ENCODE measurements at regions not wholly inside any gene's neighbourhood (a gene's known extent, or its start where the extent isn't known, plus 50 kb on each side); places are given as distances from the start of the nearest gene placed in this dataset.
A peak's percentile ranks its signal among the peaks of the same experiment; 100 is the strongest.

GRCh38 chr9:633461-633860 lies 208.0 kb upstream of the DMRT1 start:
- H3K9me3 ChIP-seq (ENCODE audit: control extremely low read depth in 1 of 5, control insufficient read depth in 4 of 5, insufficient read depth in 2 of 5, low read depth in 1 of 5, low read length in 4 of 5) = peaks cover 0 to 8% (median 3%) of the 10 kb centered on the region in 5 experiments
- ChIA-PET CTCF (no interaction called here), POLR2A (no interaction called here)
- no peak overlapping the region for H3K27ac ChIP-seq (ENCODE audit: insufficient read depth in 1 of 2, low read depth in 1 of 2, low read length in 2 of 2, poor library complexity in 1 of 2, severe bottlenecking in 2 of 2)
- no peaks in the 10 kb centered on the region for H3K27me3 ChIP-seq (replicated peaks in 2 of 5; ENCODE audit: control insufficient read depth in 4 of 5, insufficient read depth in 5 of 5, low read length in 4 of 5)
- DNase-seq = no peak
- H3K4me3 ChIP-seq (ENCODE audit: control insufficient read depth in 1 of 7, extremely low read depth in 1 of 7, insufficient read depth in 4 of 7, low read depth in 2 of 7, low read length in 6 of 7) = no peak overlapping the region
- H3K4me1 ChIP-seq (ENCODE audit: control extremely low read depth in 1 of 4, control insufficient read depth in 4 of 4, insufficient read depth in 4 of 4, low read length in 3 of 4) = peaks cover 0 to 12% (median 7%) of the 10 kb centered on the region in 4 experiments
- 100% methylated on average over 1 of the region's 1 CpG for WGBS (ENCODE audit: insufficient coverage)
- H3K36me3 ChIP-seq (ENCODE audit: control insufficient read depth in 4 of 4, insufficient read depth in 4 of 4, low read length in 3 of 4) = no peaks in the 10 kb centered on the region

GRCh38 chr9:636931-637591 lies 204.4 kb upstream of the DMRT1 start:
- CTCF ChIA-PET = interaction anchor here (1.1 kb wide), 1 partner anchor 10 kb away, joined by 3 read pairs; no protein-coding TSS in a partner anchor
- POLR2A ChIA-PET = no interaction called here
- no peaks in the 10 kb centered on the region for H3K36me3 ChIP-seq (ENCODE audit: control insufficient read depth in 4 of 4, insufficient read depth in 4 of 4, low read length in 3 of 4)
- no peak for DNase-seq
- no peak overlapping the region for H3K27ac ChIP-seq (ENCODE audit: insufficient read depth in 1 of 2, low read depth in 1 of 2, low read length in 2 of 2, poor library complexity in 1 of 2, severe bottlenecking in 2 of 2)
- WGBS (ENCODE audit: insufficient coverage) = 100% methylated on average over 1 of the region's 1 CpG
- H3K9me3 ChIP-seq (ENCODE audit: control extremely low read depth in 1 of 5, control insufficient read depth in 4 of 5, insufficient read depth in 2 of 5, low read depth in 1 of 5, low read length in 4 of 5) = peaks cover 0 to 8% (median 3%) of the 10 kb centered on the region in 5 experiments
- no peaks in the 10 kb centered on the region for H3K27me3 ChIP-seq (replicated peaks in 2 of 5; ENCODE audit: control insufficient read depth in 4 of 5, insufficient read depth in 5 of 5, low read length in 4 of 5)
- peaks cover 2 to 7% (median 3%) of the 10 kb centered on the region in 4 experiments for H3K4me1 ChIP-seq (ENCODE audit: control extremely low read depth in 1 of 4, control insufficient read depth in 4 of 4, insufficient read depth in 4 of 4, low read length in 3 of 4)
- no peak overlapping the region for H3K4me3 ChIP-seq (ENCODE audit: control insufficient read depth in 1 of 7, extremely low read depth in 1 of 7, insufficient read depth in 4 of 7, low read depth in 2 of 7, low read length in 6 of 7)

GRCh38 chr9:638152-638551 lies 203.3 kb upstream of the DMRT1 start:
- H3K27ac ChIP-seq (ENCODE audit: insufficient read depth in 1 of 2, low read depth in 1 of 2, low read length in 2 of 2, poor library complexity in 1 of 2, severe bottlenecking in 2 of 2) = no peak overlapping the region
- peaks cover 2 to 17% (median 6%) of the 10 kb centered on the region in 4 experiments for H3K4me1 ChIP-seq (ENCODE audit: control extremely low read depth in 1 of 4, control insufficient read depth in 4 of 4, insufficient read depth in 4 of 4, low read length in 3 of 4)
- POLR2A ChIA-PET = no interaction called here
- H3K27me3 ChIP-seq (replicated peaks in 2 of 5; ENCODE audit: control insufficient read depth in 4 of 5, insufficient read depth in 5 of 5, low read length in 4 of 5) = no peaks in the 10 kb centered on the region
- no peak for DNase-seq
- H3K4me3 ChIP-seq (ENCODE audit: control insufficient read depth in 1 of 7, extremely low read depth in 1 of 7, insufficient read depth in 4 of 7, low read depth in 2 of 7, low read length in 6 of 7) = no peak overlapping the region
- WGBS (ENCODE audit: insufficient coverage) = 100% methylated on average over 2 of the region's 3 CpGs
- H3K36me3 ChIP-seq (ENCODE audit: control insufficient read depth in 4 of 4, insufficient read depth in 4 of 4, low read length in 3 of 4) = no peaks in the 10 kb centered on the region
- peaks cover 0 to 8% (median 3%) of the 10 kb centered on the region in 5 experiments for H3K9me3 ChIP-seq (ENCODE audit: control extremely low read depth in 1 of 5, control insufficient read depth in 4 of 5, insufficient read depth in 2 of 5, low read depth in 1 of 5, low read length in 4 of 5)
- CTCF ChIA-PET = interaction anchor here (0.9 kb wide), 1 partner anchor 13 kb away, joined by 3 read pairs; no protein-coding TSS in a partner anchor

GRCh38 chr9:642014-642413 lies 199.5 kb upstream of the DMRT1 start:
- H3K9me3 ChIP-seq (ENCODE audit: control extremely low read depth in 1 of 5, control insufficient read depth in 4 of 5, insufficient read depth in 2 of 5, low read depth in 1 of 5, low read length in 4 of 5) = no peaks in the 10 kb centered on the region
- POLR2A ChIA-PET = no interaction called here
- H3K27me3 ChIP-seq (replicated peaks in 2 of 5; ENCODE audit: control insufficient read depth in 4 of 5, insufficient read depth in 5 of 5, low read length in 4 of 5) = no peaks in the 10 kb centered on the region
- CTCF ChIA-PET = interaction anchor here (0.6 to 1.8 kb wide), 5 partner anchors 11 to 116 kb away, joined by 3 to 5 read pairs (median 3); no protein-coding TSS in a partner anchor
- no peak overlapping the region for H3K4me3 ChIP-seq (ENCODE audit: control insufficient read depth in 1 of 7, extremely low read depth in 1 of 7, insufficient read depth in 4 of 7, low read depth in 2 of 7, low read length in 6 of 7)
- WGBS (ENCODE audit: insufficient coverage) = 0% methylated on average over 2 of the region's 6 CpGs
- no peak overlapping the region for H3K27ac ChIP-seq (ENCODE audit: insufficient read depth in 1 of 2, low read depth in 1 of 2, low read length in 2 of 2, poor library complexity in 1 of 2, severe bottlenecking in 2 of 2)
- no peaks in the 10 kb centered on the region for H3K36me3 ChIP-seq (ENCODE audit: control insufficient read depth in 4 of 4, insufficient read depth in 4 of 4, low read length in 3 of 4)
- DNase-seq = peak; percentile 37 to 86 (median 77)
- peaks cover 6 to 24% (median 10%) of the 10 kb centered on the region in 4 experiments for H3K4me1 ChIP-seq (ENCODE audit: control extremely low read depth in 1 of 4, control insufficient read depth in 4 of 4, insufficient read depth in 4 of 4, low read length in 3 of 4)

GRCh38 chr9:643966-644365 lies 197.5 kb upstream of the DMRT1 start:
- Histone ChIP-seq H3K4me3 (ENCODE audit: control insufficient read depth in 1 of 7, extremely low read depth in 1 of 7, insufficient read depth in 4 of 7, low read depth in 2 of 7, low read length in 6 of 7) (no peak overlapping the region), H3K9me3 (ENCODE audit: control extremely low read depth in 1 of 5, control insufficient read depth in 4 of 5, insufficient read depth in 2 of 5, low read depth in 1 of 5, low read length in 4 of 5) (no peaks in the 10 kb centered on the region), H3K27ac (ENCODE audit: insufficient read depth in 1 of 2, low read depth in 1 of 2, low read length in 2 of 2, poor library complexity in 1 of 2, severe bottlenecking in 2 of 2) (no peak overlapping the region), H3K27me3 (replicated peaks in 2 of 5; ENCODE audit: control insufficient read depth in 4 of 5, insufficient read depth in 5 of 5, low read length in 4 of 5) (no peaks in the 10 kb centered on the region), H3K4me1 (ENCODE audit: control extremely low read depth in 1 of 4, control insufficient read depth in 4 of 4, insufficient read depth in 4 of 4, low read length in 3 of 4) (peaks cover 6 to 24% (median 10%) of the 10 kb centered on the region in 4 experiments), H3K36me3 (ENCODE audit: control insufficient read depth in 4 of 4, insufficient read depth in 4 of 4, low read length in 3 of 4) (no peaks in the 10 kb centered on the region)
- ChIA-PET CTCF (no interaction called here), POLR2A (no interaction called here)
- WGBS (ENCODE audit: insufficient coverage) = 52% methylated on average over 2 of the region's 5 CpGs
- peak in 2 of 3 donors; percentile 53 to 76 for DNase-seq

- DNase-seq = no peak
- Histone ChIP-seq H3K4me1 (ENCODE audit: control extremely low read depth in 1 of 4, control insufficient read depth in 4 of 4, insufficient read depth in 4 of 4, low read length in 3 of 4) (peaks cover 8 to 38% (median 24%) of the 10 kb centered on the region in 4 experiments), H3K36me3 (ENCODE audit: control insufficient read depth in 4 of 4, insufficient read depth in 4 of 4, low read length in 3 of 4) (no peaks in the 10 kb centered on the region), H3K9me3 (ENCODE audit: control extremely low read depth in 1 of 5, control insufficient read depth in 4 of 5, insufficient read depth in 2 of 5, low read depth in 1 of 5, low read length in 4 of 5) (no peaks in the 10 kb centered on the region), H3K27me3 (replicated peaks in 2 of 5; ENCODE audit: control insufficient read depth in 4 of 5, insufficient read depth in 5 of 5, low read length in 4 of 5) (no peaks in the 10 kb centered on the region), H3K4me3 (ENCODE audit: control insufficient read depth in 1 of 7, extremely low read depth in 1 of 7, insufficient read depth in 4 of 7, low read depth in 2 of 7, low read length in 6 of 7) (no peak overlapping the region), H3K27ac (ENCODE audit: insufficient read depth in 1 of 2, low read depth in 1 of 2, low read length in 2 of 2, poor library complexity in 1 of 2, severe bottlenecking in 2 of 2) (no peak overlapping the region)
- POLR2A ChIA-PET = no interaction called here
- WGBS (ENCODE audit: insufficient coverage) = no CpG with 5 or more reads among the region's 4 CpGs
- CTCF ChIA-PET = no interaction called here
These were observed 194.0 kb upstream of the DMRT1 start for GRCh38 chr9:647522-647921.

Data from common myeloid progenitor, CD34-positive (primary cell).